Neural cell (in vitro differentiated cells): ENCODE measurements at regions not wholly inside any gene's neighbourhood (a gene's known extent, or its start where the extent isn't known, plus 50 kb on each side); places are given as distances from the start of the nearest gene placed in this dataset.

Experiments used
- H2AFZ ChIP-seq: fragments of 200-600, 300-800 bp; sonication (generic), shearing (Covaris generic); 2 replicates; pipeline ENCODE4 v1.6.0; 2014; ENCODE audit warnings: low read depth, mild to moderate bottlenecking, antibody characterized with exemption, low read length, moderate library complexity
- H3F3A ChIP-seq: fragments of 200-600 bp; shearing (Covaris generic); 2 replicates; pipeline ENCODE4 v1.6.1; 2016; ENCODE audit warnings: mild to moderate bottlenecking, moderate library complexity, mixed read lengths, antibody characterized with exemption, low read length; ENCODE audit not compliant: insufficient read depth, poor library complexity, severe bottlenecking
- H3K27ac ChIP-seq: fragments of 200-600, 300-800 bp; sonication (generic), shearing (Covaris generic); 2 replicates; pipeline ENCODE4 v1.5.1; 2014; ENCODE audit warnings: mild to moderate bottlenecking, low read length, moderate library complexity
- H3K27me3 ChIP-seq: fragments of 300-800, 200-600 bp; sonication (generic), shearing (Covaris generic); 2 replicates; pipeline ENCODE4 v1.6.0; 2014; ENCODE audit warnings: mild to moderate bottlenecking, low read depth, low read length, moderate library complexity; ENCODE audit not compliant: insufficient read depth
- H3K36me3 ChIP-seq: fragments of 300-800, 200-600 bp; sonication (generic), shearing (Covaris generic); 2 replicates; pipeline ENCODE4 v1.5.1; 2014; ENCODE audit warnings: mild to moderate bottlenecking, antibody characterized with exemption, low read length, moderate library complexity; ENCODE audit not compliant: insufficient read depth
- H3K4me2 ChIP-seq: fragments of 300-800, 200-600 bp; sonication (generic), shearing (Covaris generic); 2 replicates; pipeline ENCODE4 v1.6.0; 2014; ENCODE audit warnings: mild to moderate bottlenecking, low read length
- H3K4me3 ChIP-seq: fragments of 300-800, 200-600 bp; sonication (generic), shearing (Covaris generic); 2 replicates; pipeline ENCODE4 v1.5.1; 2014; ENCODE audit warnings: mild to moderate bottlenecking, low read length, moderate library complexity
- H3K79me2 ChIP-seq: fragments of 200-600 bp; shearing (Covaris generic); replicated peaks from 2 replicates; pipeline ENCODE4 v1.6.0; 2014; ENCODE audit warnings: mild to moderate bottlenecking, low read length, moderate library complexity; ENCODE audit not compliant: insufficient read depth
- H3K9ac ChIP-seq: fragments of 300-800, 200-600 bp; sonication (generic), shearing (Covaris generic); 2 replicates; pipeline ENCODE4 v1.6.1; 2016; ENCODE audit warnings: mild to moderate bottlenecking, low read length, mixed read lengths
- H3K9me2 ChIP-seq: fragments of 200-600 bp; shearing (Covaris generic); 2 replicates; pipeline ENCODE4 v1.6.1; 2016; ENCODE audit warnings: mild to moderate bottlenecking, low read length, mixed read lengths; ENCODE audit not compliant: insufficient read depth
- H3K9me3 ChIP-seq: fragments of 200-600, 300-800 bp; sonication (generic), shearing (Covaris generic); 2 replicates; pipeline ENCODE4 v1.6.1; 2016; ENCODE audit warnings: mild to moderate bottlenecking, mixed run types, low read length, moderate library complexity, mixed read lengths
- H4K20me1 ChIP-seq: fragments of 200-600 bp; shearing (Covaris generic); 2 replicates; pipeline ENCODE4 v1.6.1; 2016; ENCODE audit warnings: mild to moderate bottlenecking, mixed run types; ENCODE audit not compliant: insufficient read depth
- EP300 ChIP-seq: fragments of 450-650 bp; conservative IDR thresholded peaks from 2 replicates; pipeline ENCODE4 v1.6.1; 2014; ENCODE audit warnings: antibody characterized with exemption, mild to moderate bottlenecking, moderate library complexity; ENCODE audit not compliant: poor library complexity, severe bottlenecking
- EZH2 ChIP-seq: fragments of 200-600, 300-800 bp; shearing (Covaris generic), sonication (generic); IDR thresholded peaks from 2 replicates; pipeline ENCODE4 v1.6.1; 2014; ENCODE audit warnings: antibody characterized with exemption, low read length, borderline replicate concordance, mild to moderate bottlenecking; ENCODE audit not compliant: insufficient read depth, poor library complexity, severe bottlenecking
- MXI1 ChIP-seq: fragments of 450-650 bp; conservative IDR thresholded peaks from 2 replicates; pipeline ENCODE4 v1.6.1; 2014; ENCODE audit warnings: antibody characterized with exemption, mild to moderate bottlenecking; ENCODE audit not compliant: poor library complexity, severe bottlenecking
- POLR2AphosphoS5 ChIP-seq: IDR thresholded peaks from 2 replicates; pipeline ENCODE4 v1.6.1; 2012
- RAD21 ChIP-seq: fragments of 450-650 bp; conservative IDR thresholded peaks from 2 replicates; pipeline ENCODE4 v1.6.1; 2014; ENCODE audit warnings: antibody characterized with exemption, mild to moderate bottlenecking, moderate library complexity
- SMC3 ChIP-seq: fragments of 450-650 bp; conservative IDR thresholded peaks from 2 replicates; pipeline ENCODE4 v1.6.1; 2014; ENCODE audit warnings: antibody characterized with exemption, mild to moderate bottlenecking, moderate library complexity; ENCODE audit not compliant: poor library complexity
- TAF1 ChIP-seq: IDR thresholded peaks from 2 replicates; pipeline ENCODE4 v1.6.1; 2012; ENCODE audit warnings: low read depth
- TF ChIP-seq, protein P1 (sequence below): fragments of 450-650 bp; IDR thresholded peaks from 2 replicates; pipeline ENCODE4 v1.5.1; 2014; ENCODE audit warnings: antibody characterized with exemption, mild to moderate bottlenecking, moderate library complexity; ENCODE audit not compliant: poor library complexity, severe bottlenecking
- TF ChIP-seq, protein P2 (sequence below): IDR thresholded peaks from 2 replicates; pipeline ENCODE4 v1.6.1; 2012; ENCODE audit warnings: borderline replicate concordance

DNA sequence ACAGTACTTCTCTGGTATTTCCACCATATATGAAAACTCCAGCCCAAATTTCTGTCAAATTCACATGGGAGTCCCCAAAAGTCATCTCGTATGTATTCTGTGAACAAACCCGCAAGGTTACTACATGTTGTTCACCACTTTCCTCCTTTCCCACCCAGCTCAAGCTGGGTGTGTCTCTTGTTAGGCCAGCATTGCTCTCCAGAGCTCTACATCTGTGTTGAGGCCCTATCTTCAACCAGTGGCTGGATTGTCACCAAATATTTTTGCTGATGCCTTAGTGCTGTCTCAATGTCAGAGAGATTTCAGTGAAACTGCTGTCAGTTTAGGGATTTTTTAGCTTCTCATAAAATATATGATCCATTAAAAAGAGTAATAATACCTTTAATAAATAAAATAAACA is 230.9 kb downstream of the BTG1 start:
- H2AFZ ChIP-seq: no peak overlapping the region
- H4K20me1 ChIP-seq: no peaks in the 10 kb centered on the region
- no peak overlapping the region for H3K9ac ChIP-seq
- no peaks in the 10 kb centered on the region for H3K9me2 ChIP-seq
- H3K79me2 ChIP-seq: no peaks in the 10 kb centered on the region
- TF ChIP-seq POLR2AphosphoS5: no peak
- no peaks in the 10 kb centered on the region for H3K9me3 ChIP-seq
- H3K4me2 ChIP-seq: no peak overlapping the region
- H3K36me3 ChIP-seq: no peaks in the 10 kb centered on the region
- H3K4me3 ChIP-seq: no peak overlapping the region
- H3K27ac ChIP-seq: no peak overlapping the region
- peaks cover 6% of the 10 kb centered on the region for H3F3A ChIP-seq
- peaks cover 3% of the 10 kb centered on the region for H3K27me3 ChIP-seq

DNA sequence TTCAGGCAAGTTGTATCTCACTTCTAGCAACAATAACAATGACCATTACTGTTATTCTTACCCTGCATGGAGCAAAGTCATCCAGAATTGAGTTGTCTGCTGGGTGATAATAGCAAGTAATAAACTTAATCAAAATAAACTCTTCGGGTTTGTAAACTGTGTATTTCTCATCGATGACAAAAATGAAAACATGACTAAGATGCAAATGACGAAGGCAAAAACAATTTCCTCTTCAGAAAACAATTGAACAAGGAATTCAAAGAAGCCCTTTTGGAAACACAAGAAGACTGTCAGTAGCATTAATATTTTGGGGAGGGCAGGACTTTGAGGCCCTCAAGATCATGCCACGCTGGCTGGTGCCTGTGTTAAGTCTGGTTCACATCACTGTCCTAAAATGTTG is 232.0 kb downstream of the BTG1 start:
- H3K9me3 ChIP-seq: no peaks in the 10 kb centered on the region

DNA sequence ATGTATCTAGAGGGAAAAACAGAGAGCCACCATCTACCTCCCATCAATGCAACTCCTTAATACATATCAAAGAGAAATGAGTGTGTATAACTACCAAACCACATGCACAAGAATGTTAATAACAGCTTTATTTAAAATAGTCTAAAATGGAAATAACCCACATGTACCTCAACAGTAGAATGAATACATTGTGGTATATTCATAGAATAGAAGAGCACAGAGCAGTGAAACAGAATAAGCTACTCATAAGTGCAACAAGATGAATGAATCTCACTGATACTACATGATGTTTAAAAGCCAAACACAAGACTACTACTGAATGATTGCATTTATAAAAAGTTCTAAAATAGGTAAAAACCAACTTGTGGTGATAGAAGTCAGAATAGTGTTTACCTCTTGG is 232.5 kb downstream of the BTG1 start:
- Histone ChIP-seq H3K79me2 (no peaks in the 10 kb centered on the region), H3K9me3 (no peaks in the 10 kb centered on the region), H3K36me3 (no peaks in the 10 kb centered on the region), H3K4me2 (no peak overlapping the region), H3F3A (peaks cover 6% of the 10 kb centered on the region), H3K4me3 (no peak overlapping the region), H3K27ac (no peak overlapping the region), H2AFZ (no peak overlapping the region), H3K9ac (no peak overlapping the region), H3K27me3 (peaks cover 3% of the 10 kb centered on the region), H3K9me2 (no peaks in the 10 kb centered on the region), H4K20me1 (no peaks in the 10 kb centered on the region)
- TF ChIP-seq EZH2 (no peak), EP300 (no peak), MXI1 (no peak), TAF1 (no peak), POLR2AphosphoS5 (no peak), RAD21 (no peak), SMC3 (no peak)
- TF ChIP-seq, protein P1, sequence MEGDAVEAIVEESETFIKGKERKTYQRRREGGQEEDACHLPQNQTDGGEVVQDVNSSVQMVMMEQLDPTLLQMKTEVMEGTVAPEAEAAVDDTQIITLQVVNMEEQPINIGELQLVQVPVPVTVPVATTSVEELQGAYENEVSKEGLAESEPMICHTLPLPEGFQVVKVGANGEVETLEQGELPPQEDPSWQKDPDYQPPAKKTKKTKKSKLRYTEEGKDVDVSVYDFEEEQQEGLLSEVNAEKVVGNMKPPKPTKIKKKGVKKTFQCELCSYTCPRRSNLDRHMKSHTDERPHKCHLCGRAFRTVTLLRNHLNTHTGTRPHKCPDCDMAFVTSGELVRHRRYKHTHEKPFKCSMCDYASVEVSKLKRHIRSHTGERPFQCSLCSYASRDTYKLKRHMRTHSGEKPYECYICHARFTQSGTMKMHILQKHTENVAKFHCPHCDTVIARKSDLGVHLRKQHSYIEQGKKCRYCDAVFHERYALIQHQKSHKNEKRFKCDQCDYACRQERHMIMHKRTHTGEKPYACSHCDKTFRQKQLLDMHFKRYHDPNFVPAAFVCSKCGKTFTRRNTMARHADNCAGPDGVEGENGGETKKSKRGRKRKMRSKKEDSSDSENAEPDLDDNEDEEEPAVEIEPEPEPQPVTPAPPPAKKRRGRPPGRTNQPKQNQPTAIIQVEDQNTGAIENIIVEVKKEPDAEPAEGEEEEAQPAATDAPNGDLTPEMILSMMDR: no peak
- TF ChIP-seq, protein P2, sequence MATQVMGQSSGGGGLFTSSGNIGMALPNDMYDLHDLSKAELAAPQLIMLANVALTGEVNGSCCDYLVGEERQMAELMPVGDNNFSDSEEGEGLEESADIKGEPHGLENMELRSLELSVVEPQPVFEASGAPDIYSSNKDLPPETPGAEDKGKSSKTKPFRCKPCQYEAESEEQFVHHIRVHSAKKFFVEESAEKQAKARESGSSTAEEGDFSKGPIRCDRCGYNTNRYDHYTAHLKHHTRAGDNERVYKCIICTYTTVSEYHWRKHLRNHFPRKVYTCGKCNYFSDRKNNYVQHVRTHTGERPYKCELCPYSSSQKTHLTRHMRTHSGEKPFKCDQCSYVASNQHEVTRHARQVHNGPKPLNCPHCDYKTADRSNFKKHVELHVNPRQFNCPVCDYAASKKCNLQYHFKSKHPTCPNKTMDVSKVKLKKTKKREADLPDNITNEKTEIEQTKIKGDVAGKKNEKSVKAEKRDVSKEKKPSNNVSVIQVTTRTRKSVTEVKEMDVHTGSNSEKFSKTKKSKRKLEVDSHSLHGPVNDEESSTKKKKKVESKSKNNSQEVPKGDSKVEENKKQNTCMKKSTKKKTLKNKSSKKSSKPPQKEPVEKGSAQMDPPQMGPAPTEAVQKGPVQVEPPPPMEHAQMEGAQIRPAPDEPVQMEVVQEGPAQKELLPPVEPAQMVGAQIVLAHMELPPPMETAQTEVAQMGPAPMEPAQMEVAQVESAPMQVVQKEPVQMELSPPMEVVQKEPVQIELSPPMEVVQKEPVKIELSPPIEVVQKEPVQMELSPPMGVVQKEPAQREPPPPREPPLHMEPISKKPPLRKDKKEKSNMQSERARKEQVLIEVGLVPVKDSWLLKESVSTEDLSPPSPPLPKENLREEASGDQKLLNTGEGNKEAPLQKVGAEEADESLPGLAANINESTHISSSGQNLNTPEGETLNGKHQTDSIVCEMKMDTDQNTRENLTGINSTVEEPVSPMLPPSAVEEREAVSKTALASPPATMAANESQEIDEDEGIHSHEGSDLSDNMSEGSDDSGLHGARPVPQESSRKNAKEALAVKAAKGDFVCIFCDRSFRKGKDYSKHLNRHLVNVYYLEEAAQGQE: no peak

More for the DNA sequence above, 232.0 kb downstream of the BTG1 start:
- Histone ChIP-seq H3K4me3 (no peak overlapping the region), H3K4me2 (no peak overlapping the region), H3F3A (peaks cover 6% of the 10 kb centered on the region), H3K79me2 (no peaks in the 10 kb centered on the region), H4K20me1 (no peaks in the 10 kb centered on the region), H3K36me3 (no peaks in the 10 kb centered on the region), H3K27me3 (peaks cover 3% of the 10 kb centered on the region), H3K9me2 (no peaks in the 10 kb centered on the region), H3K9ac (no peak overlapping the region), H3K27ac (no peak overlapping the region), H2AFZ (no peak overlapping the region)
- no peak for TF ChIP-seq MXI1
